ENCODE measurements at regions not wholly inside any gene's neighbourhood (a gene's known extent, or its start where the extent isn't known, plus 50 kb on each side); places are given as distances from the start of the nearest gene placed in this dataset.

GRCh38 chr14:71721791-71722190 is 210.4 kb upstream of the RGS6 start:
- TF ChIP-seq POLR2A (IDR thresholded peaks at IDR 0.05) (no peak), CTCF (IDR thresholded peaks at IDR 0.05 in 8 of 11, conservative IDR thresholded peaks at IDR 0.05 in 3 of 11) (no peak), POLR2AphosphoS5 (IDR thresholded peaks at IDR 0.05) (no peak)
